Right hindlimb (tissue), 1 donor: ENCODE measurements at regions not wholly inside any gene's neighbourhood (a gene's known extent, or its start where the extent isn't known, plus 50 kb on each side); places are given as distances from the start of the nearest gene placed in this dataset.
"Not testable (repeated sequence)": the region's sequence is repeated elsewhere in the genome, so short reads cannot be mapped to it uniquely, and the experiment has no call there.

Experiments used
- DNase-seq: peaks from one replicate; pipeline ENCODE4 v3.0.0-alpha.2; 2018

GRCh38 chr11:133635244-133635739 is 103.0 kb upstream of the OPCML start:
- no peak for DNase-seq

DNA sequence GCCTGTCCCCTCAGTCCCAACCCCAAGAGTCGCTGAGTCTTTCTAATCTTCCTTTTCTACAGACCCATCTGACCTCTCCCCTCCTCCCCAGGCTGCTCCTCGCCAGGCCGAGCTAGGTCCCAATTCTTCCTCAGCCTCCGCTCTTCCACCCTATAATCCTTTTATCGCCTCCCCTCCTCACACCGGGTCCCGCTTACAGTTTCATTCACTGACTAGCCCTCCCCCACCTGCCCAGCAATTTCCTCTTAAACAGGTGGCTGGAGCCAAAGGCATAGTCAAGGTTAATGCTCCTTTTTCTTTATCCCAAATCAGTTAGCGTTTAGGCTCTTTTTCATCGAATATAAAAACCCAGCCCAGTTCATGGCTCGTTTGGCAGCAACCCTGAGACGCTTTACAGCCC is 96.1 kb upstream of the OPCML start:
- not testable (repeated sequence) for DNase-seq

- no peak for DNase-seq
Measured at GRCh38 chr11:133621611-133622010, 89.3 kb upstream of the OPCML start.

- no peak for DNase-seq
Measured at GRCh38 chr11:133619973-133620372, 87.7 kb upstream of the OPCML start.

GRCh38 chr11:133619397-133619796 is 87.1 kb upstream of the OPCML start:
- no peak for DNase-seq

- DNase-seq, result no peak
Measured at GRCh38 chr11:133618544-133618943, 86.2 kb upstream of the OPCML start.

GRCh38 chr11:133608496-133608895 is 76.2 kb upstream of the OPCML start:
- no peak for DNase-seq

- DNase-seq, result no peak
Measured at GRCh38 chr11:133606124-133606523, 73.8 kb upstream of the OPCML start.

- DNase-seq, result no peak
Measured at GRCh38 chr11:133605482-133605881, 73.2 kb upstream of the OPCML start.

DNA sequence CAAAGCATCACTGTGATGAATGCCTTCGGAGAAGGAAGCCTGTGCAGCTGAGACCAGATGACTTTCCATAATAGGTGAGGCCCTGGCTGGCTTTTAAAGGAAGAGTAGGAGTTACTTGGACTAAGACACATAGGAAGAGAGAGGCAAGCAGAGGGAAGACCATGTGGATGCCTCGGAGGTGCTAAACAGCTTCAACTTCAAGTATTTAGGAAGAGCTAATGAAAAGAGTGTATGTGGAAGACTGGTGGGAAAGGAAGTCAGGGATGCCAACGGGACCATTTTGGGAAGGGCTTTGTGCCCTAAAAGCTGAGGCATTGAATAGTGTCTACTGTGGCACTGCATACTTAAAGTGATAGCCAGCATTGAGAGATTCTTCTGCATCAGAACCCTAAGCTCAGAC is 69.3 kb upstream of the OPCML start:
- no peak for DNase-seq

- DNase-seq, result no peak
Measured at GRCh38 chr11:133600786-133601185, 68.5 kb upstream of the OPCML start.

DNA sequence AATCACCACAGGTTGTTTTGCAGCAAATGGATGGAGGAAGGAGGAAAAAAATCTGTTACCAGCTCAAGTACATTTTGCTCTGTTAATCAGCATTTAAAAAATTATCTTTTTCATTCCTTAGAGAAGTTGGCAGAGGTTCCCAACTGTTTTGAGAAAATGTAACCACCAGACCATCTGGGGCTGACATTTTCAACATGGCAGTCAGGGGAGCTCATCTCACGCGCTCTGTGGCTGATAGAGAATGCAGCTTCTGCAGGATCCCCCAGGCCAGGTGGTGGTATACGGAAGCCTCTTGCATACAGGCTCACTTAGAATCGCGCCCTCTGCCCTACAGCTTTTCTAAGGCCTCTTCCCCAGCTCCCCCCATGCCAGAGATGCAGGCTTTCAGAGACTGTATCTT is 68.0 kb upstream of the OPCML start:
- DNase-seq, result no peak

DNA sequence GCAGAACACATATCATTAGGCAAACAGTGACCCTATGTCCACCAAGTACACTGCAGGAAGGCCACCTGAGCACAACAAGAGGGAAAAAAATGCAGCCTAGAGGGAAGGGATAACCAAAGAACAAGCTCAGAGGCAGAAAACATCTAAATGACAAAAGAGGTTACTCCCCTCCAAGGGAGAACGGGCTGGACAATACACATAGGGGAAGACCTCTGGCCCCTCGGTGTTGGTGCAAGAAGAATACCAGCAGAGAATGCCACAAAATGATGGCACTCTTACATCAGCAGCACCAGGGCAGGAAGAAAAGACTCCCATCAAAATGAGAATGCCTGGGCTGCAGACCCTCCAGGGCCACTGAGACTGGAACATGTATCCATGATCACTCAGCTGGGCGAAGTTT is 66.6 kb upstream of the OPCML start:
- DNase-seq, result no peak

GRCh38 chr11:133597236-133597635 is 64.9 kb upstream of the OPCML start:
- no peak for DNase-seq

- DNase-seq, result no peak
Measured at GRCh38 chr11:133595998-133596590, 63.8 kb upstream of the OPCML start.

- no peak for DNase-seq
Measured at GRCh38 chr11:133593036-133593435, 60.7 kb upstream of the OPCML start.

GRCh38 chr11:133586903-133587517 is 54.7 kb upstream of the OPCML start:
- no peak for DNase-seq

GRCh38 chr11:133582750-133583149 is 50.4 kb upstream of the OPCML start:
- DNase-seq, result no peak

DNA sequence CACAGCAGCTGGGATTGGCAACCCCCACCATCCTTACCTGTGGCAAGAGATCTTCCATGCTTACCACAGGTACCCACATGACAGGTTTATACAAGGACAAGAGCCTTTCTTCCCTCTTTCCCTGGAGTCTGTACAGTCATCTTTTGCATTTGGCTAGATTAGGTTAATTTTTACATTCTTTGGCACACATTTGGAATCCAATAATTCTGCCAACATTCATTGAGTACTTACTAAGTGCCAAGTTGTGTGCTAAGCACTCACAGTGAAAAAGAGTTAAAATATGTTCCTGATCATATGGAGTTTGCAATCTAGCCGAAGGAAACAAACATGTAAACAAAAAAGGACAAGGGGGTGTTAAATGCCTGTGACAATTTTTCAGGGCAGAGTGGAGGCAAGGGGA is 50.0 kb upstream of the OPCML start:
- no peak for DNase-seq
